Smooth muscle cell (in vitro differentiated cells): ENCODE measurements at regions not wholly inside any gene's neighbourhood (a gene's known extent, or its start where the extent isn't known, plus 50 kb on each side); places are given as distances from the start of the nearest gene placed in this dataset.

Source experiments
- DNase-seq: peaks from one replicate; lab custom pipeline; 2025; ENCODE audit not compliant: unreplicated experiment; lab: John Stamatoyannopoulos, UW
- H2AFZ ChIP-seq: fragments of 200-600 bp; sonication (generic); 2 replicates; pipeline ENCODE4 v1.6.0; 2016; ENCODE audit warnings: antibody characterized with exemption, low read depth, mild to moderate bottlenecking
- H3F3A ChIP-seq: fragments of 200-600 bp; sonication (generic); 2 replicates; pipeline ENCODE4 v1.6.0; 2017; ENCODE audit warnings: antibody characterized with exemption, low read depth
- H3K27ac ChIP-seq: fragments of 200-600 bp; sonication (generic); 2 replicates; pipeline ENCODE4 v1.5.1; 2016; ENCODE audit warnings: low read depth, mild to moderate bottlenecking
- H3K27me3 ChIP-seq: fragments of 200-600 bp; sonication (generic); 2 replicates; pipeline ENCODE4 v1.6.1; 2016; ENCODE audit warnings: low read depth, mild to moderate bottlenecking
- H3K36me3 ChIP-seq: fragments of 200-600 bp; sonication (generic); 2 replicates; pipeline ENCODE4 v1.5.1; 2016; ENCODE audit warnings: low read depth
- H3K4me1 ChIP-seq: fragments of 200-600 bp; sonication (generic); 2 replicates; pipeline ENCODE4 v1.5.1; 2016; ENCODE audit warnings: low read depth
- H3K4me2 ChIP-seq: fragments of 200-600 bp; sonication (generic); 2 replicates; pipeline ENCODE4 v1.6.0; 2016; ENCODE audit warnings: mild to moderate bottlenecking
- H3K4me3 ChIP-seq: fragments of 200-600 bp; sonication (generic); 2 replicates; pipeline ENCODE4 v1.5.1; 2016; ENCODE audit warnings: mild to moderate bottlenecking
- H3K79me2 ChIP-seq: fragments of 200-600 bp; sonication (generic); 2 replicates; pipeline ENCODE4 v1.6.0; 2016; ENCODE audit warnings: low read depth, mild to moderate bottlenecking
- H3K9ac ChIP-seq: fragments of 200-600 bp; sonication (generic); 2 replicates; pipeline ENCODE4 v1.6.0; 2016; ENCODE audit warnings: low read depth
- H3K9me3 ChIP-seq: fragments of 200-600 bp; sonication (generic); replicated peaks from 2 replicates; pipeline ENCODE4 v1.5.1; 2016; ENCODE audit warnings: low read depth
- H4K20me1 ChIP-seq: fragments of 200-600 bp; sonication (generic); 2 replicates; pipeline ENCODE4 v1.6.0; 2016; ENCODE audit warnings: low read depth
- WGBS: methylation state at CpG from one replicate; pipeline ENCODE4 v1.1.7; 2016; ENCODE audit warnings: low lambda C conversion rate; 5-methylcytosine and 5-hydroxymethylcytosine counted together
- TF ChIP-seq, protein P1 (sequence below): fragments of 200-600 bp; sonication (generic); IDR thresholded peaks from 2 replicates; pipeline ENCODE4 v1.5.1; 2017; ENCODE audit warnings: borderline replicate concordance, mild to moderate bottlenecking, antibody characterized with exemption; ENCODE audit not compliant: insufficient read depth, poor library complexity, severe bottlenecking

DNA sequence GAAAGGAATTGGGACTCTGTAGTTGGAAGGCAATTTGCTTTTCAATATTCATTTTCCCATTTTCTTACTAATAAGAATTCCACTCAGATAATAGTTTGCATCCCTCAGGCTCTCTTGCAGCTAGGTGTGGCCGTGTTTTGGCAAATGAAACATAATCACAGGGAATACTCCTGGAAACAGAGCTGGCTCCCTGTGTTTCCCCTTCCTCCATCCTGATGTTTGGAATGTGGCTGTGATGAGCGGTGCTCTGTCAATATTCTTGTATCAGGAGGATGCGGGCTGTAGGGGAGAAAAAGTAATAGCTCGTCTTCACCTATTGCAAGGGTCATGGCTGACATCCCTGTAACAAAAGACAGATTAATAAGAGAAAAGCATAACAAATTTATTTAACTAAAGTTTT lies 271.0 kb downstream of the MYCN start:
- Histone ChIP-seq H4K20me1 (no peaks in the 10 kb centered on the region), H3K9ac (no peak overlapping the region)
- WGBS = 74% methylated on average over 4 of the region's 4 CpGs

DNA sequence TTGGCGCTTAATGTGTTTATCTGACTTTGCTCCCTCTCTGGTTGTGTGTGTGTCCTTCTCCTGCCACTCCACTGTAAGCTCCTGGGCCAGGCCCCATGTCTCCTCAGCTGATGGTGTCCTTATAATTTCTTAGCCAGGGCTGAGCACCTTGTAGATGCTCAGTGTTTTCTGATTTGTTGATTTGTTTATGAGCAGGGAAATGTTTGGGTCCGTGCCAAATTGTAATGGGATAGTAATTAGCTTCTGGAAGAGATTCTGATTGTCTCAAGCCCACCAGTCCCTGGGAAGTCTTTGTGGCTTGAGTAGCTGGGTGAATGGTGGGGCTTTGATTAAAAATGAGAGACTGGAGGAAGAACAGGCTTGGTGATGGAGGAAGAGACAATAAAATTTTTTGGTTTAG lies 270.5 kb downstream of the MYCN start:
- H3K4me3 ChIP-seq = no peak overlapping the region
- no peaks in the 10 kb centered on the region for H3K79me2 ChIP-seq
- H3K9ac ChIP-seq = no peak overlapping the region
- no peak overlapping the region for H3K27ac ChIP-seq
- H3K4me2 ChIP-seq = no peak overlapping the region
- H3F3A ChIP-seq = no peaks in the 10 kb centered on the region
- H4K20me1 ChIP-seq = no peaks in the 10 kb centered on the region
- H3K27me3 ChIP-seq = no peaks in the 10 kb centered on the region
- no peak for DNase-seq
- H3K9me3 ChIP-seq = no peaks in the 10 kb centered on the region
- TF ChIP-seq, protein P1, sequence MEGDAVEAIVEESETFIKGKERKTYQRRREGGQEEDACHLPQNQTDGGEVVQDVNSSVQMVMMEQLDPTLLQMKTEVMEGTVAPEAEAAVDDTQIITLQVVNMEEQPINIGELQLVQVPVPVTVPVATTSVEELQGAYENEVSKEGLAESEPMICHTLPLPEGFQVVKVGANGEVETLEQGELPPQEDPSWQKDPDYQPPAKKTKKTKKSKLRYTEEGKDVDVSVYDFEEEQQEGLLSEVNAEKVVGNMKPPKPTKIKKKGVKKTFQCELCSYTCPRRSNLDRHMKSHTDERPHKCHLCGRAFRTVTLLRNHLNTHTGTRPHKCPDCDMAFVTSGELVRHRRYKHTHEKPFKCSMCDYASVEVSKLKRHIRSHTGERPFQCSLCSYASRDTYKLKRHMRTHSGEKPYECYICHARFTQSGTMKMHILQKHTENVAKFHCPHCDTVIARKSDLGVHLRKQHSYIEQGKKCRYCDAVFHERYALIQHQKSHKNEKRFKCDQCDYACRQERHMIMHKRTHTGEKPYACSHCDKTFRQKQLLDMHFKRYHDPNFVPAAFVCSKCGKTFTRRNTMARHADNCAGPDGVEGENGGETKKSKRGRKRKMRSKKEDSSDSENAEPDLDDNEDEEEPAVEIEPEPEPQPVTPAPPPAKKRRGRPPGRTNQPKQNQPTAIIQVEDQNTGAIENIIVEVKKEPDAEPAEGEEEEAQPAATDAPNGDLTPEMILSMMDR = no peak
- H3K36me3 ChIP-seq = no peaks in the 10 kb centered on the region
- no peaks in the 10 kb centered on the region for H3K4me1 ChIP-seq
- H2AFZ ChIP-seq = no peak overlapping the region
- 94% methylated on average over 2 of the region's 2 CpGs for WGBS

More for the DNA sequence above, 271.0 kb downstream of the MYCN start:
- H3K4me1 ChIP-seq = peaks cover 2% of the 10 kb centered on the region
- no peak for DNase-seq
- no peaks in the 10 kb centered on the region for H3K9me3 ChIP-seq
- no peak overlapping the region for H2AFZ ChIP-seq
- H3K27ac ChIP-seq = no peak overlapping the region
- TF ChIP-seq, protein P1 = no peak
- no peaks in the 10 kb centered on the region for H3K36me3 ChIP-seq
- no peaks in the 10 kb centered on the region for H3F3A ChIP-seq
- H3K4me2 ChIP-seq = no peak overlapping the region
- no peaks in the 10 kb centered on the region for H3K27me3 ChIP-seq
- no peaks in the 10 kb centered on the region for H3K79me2 ChIP-seq
- H3K4me3 ChIP-seq = no peak overlapping the region

DNA sequence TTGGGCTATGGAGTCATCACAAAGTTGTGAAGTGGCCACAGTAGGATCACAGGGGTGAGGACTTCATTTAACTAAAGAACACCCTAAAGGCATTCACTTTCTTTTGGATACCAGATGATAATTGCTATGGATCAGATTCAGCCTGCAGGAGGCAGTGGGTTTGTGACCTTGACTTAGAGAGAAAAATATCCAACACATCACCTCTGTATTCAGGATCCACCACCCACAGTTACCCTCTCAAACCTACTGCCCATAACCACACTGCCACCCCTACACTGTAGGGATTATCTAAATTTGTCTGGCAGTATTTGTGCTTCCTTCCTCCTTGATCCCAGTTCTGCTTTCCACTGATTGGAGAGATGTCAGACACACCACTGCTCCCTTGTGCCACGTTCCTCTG lies 269.4 kb downstream of the MYCN start:
- H3K79me2 ChIP-seq = no peaks in the 10 kb centered on the region
- TF ChIP-seq, protein P1 = no peak
- H3K36me3 ChIP-seq = no peaks in the 10 kb centered on the region

DNA sequence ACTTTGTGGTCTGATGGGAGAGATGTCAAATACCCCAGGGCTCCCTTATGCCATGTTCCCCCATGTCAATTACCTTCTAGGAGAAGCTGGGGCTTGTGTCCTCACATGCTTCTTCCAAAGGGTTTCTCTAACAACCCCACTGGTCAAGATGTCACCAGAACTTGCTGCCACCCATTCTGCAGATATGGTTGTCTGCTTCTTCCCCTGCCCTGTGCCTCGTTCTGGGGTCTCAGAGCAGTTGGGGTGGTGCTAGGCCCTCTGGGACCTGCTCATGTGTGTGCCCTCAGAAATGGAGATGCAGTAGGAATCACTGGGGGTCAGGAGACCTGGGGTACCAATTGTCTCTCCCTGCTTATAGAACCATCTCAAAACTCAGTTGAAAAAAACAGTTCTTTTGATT lies 268.6 kb downstream of the MYCN start:
- H3K27me3 ChIP-seq = no peaks in the 10 kb centered on the region
- H4K20me1 ChIP-seq = no peaks in the 10 kb centered on the region
- H3K79me2 ChIP-seq = no peaks in the 10 kb centered on the region
- DNase-seq = no peak
- no peaks in the 10 kb centered on the region for H3K36me3 ChIP-seq
- H3K4me3 ChIP-seq = no peak overlapping the region
- no peaks in the 10 kb centered on the region for H3F3A ChIP-seq
- peaks cover 10% of the 10 kb centered on the region for H3K4me1 ChIP-seq
- H3K9me3 ChIP-seq = no peaks in the 10 kb centered on the region
- 83% methylated on average over 1 of the region's 1 CpG for WGBS
- H3K4me2 ChIP-seq = no peak overlapping the region
- H3K27ac ChIP-seq = no peak overlapping the region
- no peak overlapping the region for H3K9ac ChIP-seq
- H2AFZ ChIP-seq = no peak overlapping the region
- TF ChIP-seq, protein P1 = no peak

More for the DNA sequence above, 269.4 kb downstream of the MYCN start:
- H3K4me2 ChIP-seq = no peak overlapping the region
- no peaks in the 10 kb centered on the region for H3K27me3 ChIP-seq
- no peak overlapping the region for H2AFZ ChIP-seq
- H3K9me3 ChIP-seq = no peaks in the 10 kb centered on the region
- H3K27ac ChIP-seq = no peak overlapping the region
- H4K20me1 ChIP-seq = no peaks in the 10 kb centered on the region
- no peak overlapping the region for H3K9ac ChIP-seq
- no peak overlapping the region for H3K4me3 ChIP-seq
- peaks cover 5% of the 10 kb centered on the region for H3K4me1 ChIP-seq
- no peak for DNase-seq
- H3F3A ChIP-seq = no peaks in the 10 kb centered on the region
- WGBS = 76% methylated on average over 1 of the region's 1 CpG
